GM12878 (cell line): ENCODE measurements at regions not wholly inside any gene's neighbourhood (a gene's known extent, or its start where the extent isn't known, plus 50 kb on each side); places are given as distances from the start of the nearest gene placed in this dataset.

Source experiments
- CTCF ChIP-seq, 3 experiments: IDR thresholded peaks in 2 of 3; conservative IDR thresholded peaks in 1 of 3; 2 replicates each; pipeline ENCODE4 v1.5.1; 2011; ENCODE audit warnings: low read depth in 3 of 3, low read length in 3 of 3, mild to moderate bottlenecking in 3 of 3, control low read depth in 2 of 3, moderate library complexity in 2 of 3, inconsistent platforms in 1 of 3, mixed read lengths in 1 of 3; ENCODE audit not compliant: control insufficient read depth in 2 of 3, insufficient read depth in 1 of 3; ENCODE audit errors: extremely low read depth in 1 of 3
- EZH2 ChIP-seq: IDR thresholded peaks from 2 replicates; pipeline ENCODE4 v1.6.1; 2012; ENCODE audit warnings: low read depth, mild to moderate bottlenecking, control low read depth, inconsistent platforms, low read length, borderline replicate concordance; ENCODE audit not compliant: control insufficient read depth
- FOXM1 ChIP-seq: IDR thresholded peaks from 2 replicates; pipeline ENCODE4 v1.6.1; 2012; ENCODE audit warnings: low read depth, mild to moderate bottlenecking, inconsistent platforms, low read length, moderate library complexity
- JUND ChIP-seq: IDR thresholded peaks from 2 replicates; pipeline ENCODE4 v1.6.1; 2012; ENCODE audit warnings: low read depth, mild to moderate bottlenecking, low read length, improper control_type of control experiment, moderate library complexity
- KDM1A ChIP-seq: fragments of 200-600 bp; sonication (generic); IDR thresholded peaks from 2 replicates; pipeline ENCODE4 v1.6.1; 2016; ENCODE audit warnings: borderline replicate concordance
- NR2F1 ChIP-seq: fragments of 450-650 bp; conservative IDR thresholded peaks from 2 replicates; pipeline ENCODE4 v1.6.1; 2017; ENCODE audit warnings: mild to moderate bottlenecking
- PAX5 ChIP-seq: IDR thresholded peaks from 2 replicates; pipeline ENCODE4 v1.6.1; 2011; ENCODE audit warnings: low read depth, low read length, borderline replicate concordance
- PKNOX1 ChIP-seq: fragments of 450-650 bp; IDR thresholded peaks from 2 replicates; pipeline ENCODE4 v1.6.1; 2016; ENCODE audit warnings: mild to moderate bottlenecking
- POLR2AphosphoS5 ChIP-seq: IDR thresholded peaks from 2 replicates; pipeline ENCODE4 v1.6.1; 2011; ENCODE audit warnings: mild to moderate bottlenecking, low read length, inconsistent platforms
- RB1 ChIP-seq: fragments of 450-650 bp; formaldehyde crosslinking; IDR thresholded peaks from 2 replicates; pipeline ENCODE4 v1.6.1; 2017; ENCODE audit warnings: mild to moderate bottlenecking, borderline replicate concordance
- STAT1 ChIP-seq: fragments of 450-650 bp; conservative IDR thresholded peaks from 2 replicates; pipeline ENCODE4 v1.6.1; 2014; ENCODE audit warnings: antibody characterized with exemption, mild to moderate bottlenecking
- ZBTB11 ChIP-seq: fragments of 450-650 bp; formaldehyde crosslinking; IDR thresholded peaks from 2 replicates; pipeline ENCODE4 v1.5.0; 2022; ENCODE audit warnings: mild to moderate bottlenecking, missing genetic modification characterization
- ZNF274 ChIP-seq: IDR thresholded peaks from one replicate; pipeline ENCODE4 v1.8.0; 2011; ENCODE audit not compliant: insufficient read length, insufficient read depth

- TF ChIP-seq EZH2 (no peak), CTCF (IDR thresholded peaks at IDR 0.05 in 2 of 3, conservative IDR thresholded peaks at IDR 0.05 in 1 of 3; ENCODE audit: control insufficient read depth in 2 of 3, extremely low read depth in 1 of 3, insufficient read depth in 1 of 3, low read depth in 3 of 3, low read length in 3 of 3) (no peak), RB1 (no peak), PKNOX1 (no peak), NR2F1 (no peak), PAX5 (no peak), FOXM1 (no peak), POLR2AphosphoS5 (no peak), KDM1A (no peak), STAT1 (no peak), ZNF274 (no peak), ZBTB11 (CRISPR knock-in tag) (no peak), JUND (no peak)
Observed at GRCh38 chr7:125892434-125892833, 962.8 kb upstream of the POT1 start.
